CD4-positive, alpha-beta T cell treated with Interleukin-17A for 1 hour (primary cell): ENCODE measurements at regions not wholly inside any gene's neighbourhood (a gene's known extent, or its start where the extent isn't known, plus 50 kb on each side); places are given as distances from the start of the nearest gene placed in this dataset.
A peak's percentile ranks its signal among the peaks of the same experiment; 100 is the strongest.

ENCODE experiments used
- DNase-seq: peaks from one replicate; pipeline ENCODE4 v3.0.0-alpha.2; 2020

DNA sequence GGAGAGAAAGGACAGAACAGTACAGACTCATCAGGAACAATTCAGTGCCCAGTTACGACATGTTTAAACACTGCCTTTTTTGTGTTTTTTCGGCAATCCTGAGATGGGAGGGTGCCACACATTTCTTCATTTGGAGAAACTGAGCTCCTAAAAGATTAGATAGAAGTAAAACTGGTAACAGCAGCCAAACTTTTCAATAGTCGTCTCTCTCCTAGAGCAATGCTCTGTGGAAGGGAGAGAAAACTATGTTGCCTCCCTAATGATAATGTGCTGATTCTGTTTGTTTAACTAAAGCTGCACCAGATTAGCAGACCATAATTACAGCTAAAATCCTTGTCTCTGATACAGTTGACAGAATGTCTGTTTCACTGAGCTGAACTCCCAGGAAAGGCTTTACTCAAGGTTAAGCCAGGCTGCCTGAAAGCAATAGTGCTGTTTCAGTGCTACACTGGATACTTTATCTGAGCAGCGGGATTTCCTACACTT lies 76.2 kb upstream of the CXADR start:
- no peak for DNase-seq

DNA sequence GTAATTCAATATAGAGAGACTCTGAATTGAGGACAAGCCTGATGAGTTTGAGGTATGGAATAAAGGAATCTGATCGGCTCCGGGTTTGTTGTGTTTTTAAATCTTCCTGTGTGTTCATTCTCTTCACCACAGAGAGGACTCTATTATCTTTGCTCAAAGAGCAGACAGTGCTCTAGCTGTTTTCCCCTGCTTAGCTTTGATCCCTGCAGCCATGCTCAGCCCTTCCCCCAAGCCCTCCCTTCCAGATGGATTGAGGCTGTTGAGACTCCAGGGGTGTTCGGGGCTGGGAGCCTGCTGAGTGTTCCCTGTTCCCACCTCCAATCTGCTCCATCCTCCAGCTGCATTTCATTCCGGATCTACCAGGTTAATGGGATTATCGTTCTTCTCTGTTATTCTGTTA lies 74.2 kb upstream of the CXADR start:
- DNase-seq: no peak

DNA sequence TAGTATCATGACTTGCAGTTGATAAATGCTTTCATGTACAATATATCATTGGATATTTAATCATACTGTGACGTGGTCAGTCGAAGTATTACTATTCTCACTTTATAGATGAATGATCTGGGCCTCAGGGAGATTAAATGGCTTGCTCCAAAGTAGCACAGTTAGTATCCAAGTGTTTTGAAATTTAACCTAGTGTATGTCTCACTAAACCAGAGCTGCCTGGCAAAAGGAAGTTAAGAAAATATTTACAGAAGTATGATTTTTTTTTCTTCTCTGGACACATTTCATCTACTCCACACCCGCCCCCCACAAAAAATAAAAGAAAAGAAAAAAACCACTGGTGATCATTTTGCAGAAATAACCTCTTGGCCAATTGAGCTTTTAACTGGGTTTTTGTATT lies 71.9 kb upstream of the CXADR start:
- no peak for DNase-seq

DNA sequence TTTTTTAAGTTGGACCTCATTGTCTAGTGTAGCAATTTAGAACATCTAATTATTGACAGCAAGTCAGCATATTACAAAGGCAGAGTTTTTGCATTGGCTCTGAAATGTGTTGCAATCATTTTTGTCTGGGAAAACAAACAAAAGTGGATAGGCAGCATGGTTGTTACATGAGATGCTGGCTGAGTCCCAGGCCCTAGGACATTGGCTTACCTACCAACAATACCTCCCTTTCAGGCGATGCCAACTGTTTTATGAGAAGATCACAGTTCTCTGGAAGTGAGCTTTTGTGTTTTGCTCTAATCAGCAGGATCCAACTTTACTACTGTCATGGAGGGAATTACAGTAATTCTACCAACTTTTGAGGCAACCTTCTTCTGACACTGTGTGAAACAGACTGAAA lies 71.5 kb upstream of the CXADR start:
- DNase-seq: no peak

DNA sequence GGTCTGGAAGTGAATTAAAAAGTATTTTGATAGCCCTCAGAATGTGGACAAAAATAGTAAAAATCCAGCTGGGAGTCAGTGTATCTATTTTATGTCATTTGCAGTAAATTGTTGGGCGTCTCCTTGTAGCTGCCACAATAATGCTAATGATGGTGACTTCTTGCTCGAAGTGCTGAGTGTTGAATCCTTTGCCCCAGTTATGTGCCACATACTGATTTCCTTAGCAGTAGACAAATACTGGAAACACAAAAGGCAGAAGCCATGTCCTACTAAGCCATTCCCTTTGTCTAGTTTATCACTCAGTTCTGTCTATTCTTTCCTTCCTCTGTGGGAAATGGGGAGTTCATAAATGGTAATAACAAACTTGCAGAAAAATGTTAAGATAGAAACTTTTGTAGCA lies 70.7 kb upstream of the CXADR start:
- no peak for DNase-seq

DNA sequence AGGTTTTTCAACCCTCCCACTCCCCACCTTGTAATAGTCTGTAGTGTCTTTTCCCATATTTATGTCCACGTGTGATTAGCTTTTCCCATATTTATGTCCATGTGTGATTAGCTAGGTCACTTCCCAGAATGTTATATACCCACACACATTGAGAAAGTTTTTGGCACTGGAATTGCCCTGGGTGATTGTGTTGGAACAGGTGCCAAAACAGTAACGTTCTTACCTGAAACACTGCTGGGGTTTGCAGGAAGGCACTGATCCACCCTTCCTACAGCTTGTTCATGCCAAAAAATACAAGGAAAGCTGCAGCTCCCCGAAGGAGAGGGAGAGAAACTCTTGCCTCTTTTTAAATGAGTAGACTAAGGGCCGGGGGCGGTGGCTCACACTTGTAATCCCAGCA lies 68.0 kb upstream of the CXADR start:
- no peak for DNase-seq

DNA sequence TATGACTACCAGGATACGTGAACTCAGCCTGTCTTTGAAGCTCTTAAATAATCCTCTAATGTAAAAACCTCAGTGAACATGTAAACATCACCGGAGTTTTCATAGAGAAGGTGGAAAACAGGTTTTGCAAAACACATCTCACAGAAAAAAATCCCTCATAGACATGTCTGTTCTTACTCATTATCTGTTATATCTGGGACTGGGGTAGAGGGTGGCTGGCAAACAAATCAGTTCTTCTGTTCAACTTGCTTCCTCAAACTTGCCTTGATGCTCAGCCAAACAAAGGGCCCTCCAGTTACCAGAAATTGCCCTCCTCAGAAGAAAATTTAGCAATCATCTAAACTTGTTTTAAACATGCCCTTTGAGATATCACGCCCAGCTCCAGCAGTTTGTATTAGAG lies 66.1 kb upstream of the CXADR start:
- DNase-seq: no peak

DNA sequence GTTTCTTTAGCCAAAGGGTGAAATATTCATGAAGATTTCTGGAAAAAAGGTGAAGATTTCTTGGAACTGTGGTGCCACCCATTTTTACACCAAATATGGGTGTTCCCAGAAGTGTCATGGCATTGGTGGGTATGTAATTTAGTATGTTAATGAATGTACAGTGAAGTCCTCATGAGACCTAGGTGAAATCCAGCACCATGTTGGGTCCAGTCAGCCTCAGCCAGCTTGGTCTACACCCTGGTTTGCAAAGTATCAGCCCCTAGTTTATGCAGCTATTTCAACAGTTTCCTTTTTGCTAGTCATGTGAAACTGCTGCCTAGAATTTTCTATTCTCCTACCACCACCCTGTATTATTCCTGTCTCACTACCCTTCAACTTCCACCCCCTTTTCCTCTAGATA lies 63.1 kb upstream of the CXADR start:
- no peak for DNase-seq

DNA sequence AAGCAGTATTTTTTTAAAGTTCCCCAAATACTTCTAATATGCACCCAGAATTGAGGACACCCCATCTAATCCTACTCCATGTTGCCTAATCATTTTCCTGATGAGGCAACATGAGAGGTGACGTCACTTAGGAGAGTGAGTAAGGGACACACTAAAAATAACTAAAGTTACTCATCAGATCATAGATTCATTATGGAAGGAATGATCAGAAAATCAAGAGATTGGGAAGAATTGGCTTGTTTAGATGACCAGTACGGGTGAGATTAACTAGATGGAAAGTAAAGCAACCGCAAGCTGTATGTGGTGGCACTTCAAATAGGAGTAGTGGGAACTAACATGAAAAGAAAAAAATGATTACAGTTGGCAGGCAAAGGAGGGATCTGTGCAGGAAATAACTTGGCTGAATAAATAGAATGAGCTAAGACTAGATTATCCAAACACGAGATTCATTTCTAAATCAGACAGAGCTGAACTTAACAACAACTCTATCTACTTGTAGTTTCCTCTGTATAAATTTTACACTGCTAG lies 61.4 kb upstream of the CXADR start:
- no peak for DNase-seq

DNA sequence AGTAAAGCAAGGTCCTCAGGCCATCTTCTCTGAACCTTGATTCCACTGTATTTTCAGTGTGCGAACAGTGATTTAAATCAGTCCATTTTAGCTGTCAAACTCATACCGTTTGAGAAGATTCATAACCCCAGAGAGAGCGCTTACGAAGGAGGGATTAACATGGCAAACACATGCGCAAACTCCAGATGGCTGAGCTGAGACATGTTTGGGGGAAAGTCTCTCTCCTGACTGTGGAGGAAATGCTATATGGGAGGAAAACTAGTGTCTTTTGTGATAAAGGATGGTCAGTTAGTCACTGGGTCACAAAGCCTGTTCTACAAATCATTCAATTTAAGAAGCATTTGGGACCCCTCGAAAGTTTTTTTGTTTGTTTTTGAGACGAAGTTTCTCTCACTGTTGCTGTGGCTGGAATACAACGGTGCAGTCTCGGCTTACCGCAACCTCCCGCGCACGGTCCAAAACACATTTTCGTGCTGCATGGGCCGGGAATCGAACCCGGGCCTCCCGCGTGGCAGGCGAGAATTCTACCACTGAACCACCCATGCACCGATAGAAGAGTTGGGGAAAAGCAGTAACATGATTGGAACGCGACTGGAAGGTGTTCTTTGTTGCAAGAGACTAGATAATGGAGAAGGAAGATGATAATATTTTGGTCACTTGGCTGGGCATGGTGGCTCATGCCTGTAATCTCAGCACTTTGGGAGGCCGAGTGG lies 58.4 kb upstream of the CXADR start:
- DNase-seq: peak; percentile 27

DNA sequence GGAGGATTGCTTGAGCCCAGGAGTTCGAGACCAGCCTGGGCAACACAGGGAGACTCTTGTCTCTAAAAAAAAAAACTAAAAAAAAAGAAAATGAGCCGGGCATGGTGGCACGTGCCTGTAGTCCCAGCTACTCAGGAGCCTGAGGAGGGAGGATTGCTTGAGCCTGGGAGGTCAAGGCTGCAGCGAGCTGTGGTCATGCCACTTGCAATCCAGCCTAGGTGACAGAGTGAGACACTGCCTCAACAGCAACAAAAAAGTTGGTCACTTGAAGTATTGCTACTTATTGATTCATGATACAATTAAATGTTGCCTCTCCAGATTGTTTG lies 57.9 kb upstream of the CXADR start:
- DNase-seq: no peak

DNA sequence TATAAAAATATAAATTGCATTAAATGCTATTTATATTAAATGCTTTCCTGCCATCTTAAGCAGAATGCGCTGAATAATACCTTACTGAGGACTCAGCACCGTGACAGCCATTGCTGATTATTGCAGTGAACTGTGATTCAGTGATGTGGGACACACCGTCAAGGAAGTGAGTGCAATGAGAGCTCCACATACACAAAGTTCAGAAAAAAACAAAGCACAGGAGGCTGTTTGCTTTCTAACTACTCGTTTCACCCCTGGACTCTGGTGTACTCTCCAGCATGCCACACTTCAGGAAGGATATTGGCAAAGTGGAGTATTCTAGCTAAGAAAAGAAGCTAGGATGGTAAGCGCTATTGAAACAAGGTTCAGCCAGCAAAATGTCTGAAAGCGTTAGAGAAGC lies 57.4 kb upstream of the CXADR start:
- no peak for DNase-seq

DNA sequence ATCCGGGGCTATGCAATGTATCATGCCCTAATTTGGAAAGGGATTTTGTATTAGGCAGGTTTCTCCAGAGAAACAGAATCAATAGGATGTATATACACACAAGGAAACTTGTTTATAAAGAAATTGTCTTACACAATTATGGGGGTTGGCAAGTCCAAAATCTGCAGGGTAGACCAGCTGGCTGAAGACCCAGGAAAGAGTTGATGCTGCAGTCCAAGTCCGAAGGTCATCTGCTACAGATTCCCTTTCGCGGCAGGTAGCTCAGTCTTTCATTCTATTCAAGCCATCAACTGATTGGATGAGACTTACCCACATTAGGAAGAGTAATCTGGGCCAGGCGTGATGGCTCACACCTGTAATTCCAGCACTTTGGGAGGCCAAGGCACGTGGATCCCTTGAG lies 54.6 kb upstream of the CXADR start:
- no peak for DNase-seq

DNA sequence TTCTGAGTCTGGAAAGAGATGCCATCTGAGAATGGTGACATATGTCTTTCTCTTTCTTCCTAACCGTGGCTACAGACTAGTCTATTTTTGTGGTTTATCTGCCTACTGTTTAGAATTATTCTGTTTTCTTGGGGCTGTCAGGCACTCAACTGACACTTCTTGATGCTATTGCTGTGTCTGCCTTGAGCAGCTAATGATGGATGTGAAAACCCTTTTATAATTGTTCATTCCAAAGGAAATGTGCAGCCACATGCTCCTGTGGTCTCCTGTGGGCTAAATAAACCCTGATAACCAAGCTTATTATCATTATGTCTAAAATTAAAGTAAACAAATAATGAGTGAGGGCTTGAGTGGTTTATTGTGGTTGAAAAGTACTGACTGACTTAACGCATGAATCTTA lies 52.7 kb upstream of the CXADR start:
- DNase-seq: no peak

DNA sequence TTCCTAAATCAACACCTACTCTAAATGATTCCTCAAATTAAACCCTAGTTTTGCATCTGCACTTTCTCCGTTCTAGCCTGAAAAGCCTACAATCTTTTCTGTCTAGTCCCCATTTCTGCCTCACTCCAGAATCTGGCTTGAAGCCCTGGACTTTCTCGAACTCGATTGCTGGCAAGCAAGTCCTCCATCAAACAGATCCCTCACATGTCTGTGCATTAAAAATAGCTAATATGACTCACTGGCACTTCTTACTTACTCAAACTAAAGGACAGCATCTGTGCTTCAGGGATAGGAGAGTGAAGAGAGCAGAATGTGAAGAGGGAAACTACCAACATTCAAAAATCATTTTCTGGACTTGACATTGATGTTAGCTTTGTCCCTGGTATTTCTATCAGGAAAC lies 51.8 kb upstream of the CXADR start:
- DNase-seq: no peak

DNA sequence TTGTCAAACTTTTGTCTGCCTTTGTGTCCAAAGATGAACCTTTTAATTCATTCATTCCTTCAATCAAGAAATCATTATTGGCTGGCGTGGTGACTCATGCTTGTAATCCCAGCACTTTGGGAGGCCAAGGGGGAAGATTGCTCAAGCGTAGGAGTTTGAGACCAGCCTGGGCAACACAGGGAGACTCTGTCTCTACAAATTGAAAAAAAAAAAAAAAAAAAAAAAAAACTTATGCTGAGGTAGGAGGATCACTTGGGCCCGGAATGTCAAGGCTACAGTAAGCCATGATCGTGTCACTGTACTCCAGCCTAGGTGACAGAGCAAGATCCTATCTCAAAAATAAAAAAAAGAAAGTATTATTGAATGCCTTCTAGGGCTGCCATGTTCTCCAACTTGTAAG lies 51.3 kb upstream of the CXADR start:
- DNase-seq: no peak

DNA sequence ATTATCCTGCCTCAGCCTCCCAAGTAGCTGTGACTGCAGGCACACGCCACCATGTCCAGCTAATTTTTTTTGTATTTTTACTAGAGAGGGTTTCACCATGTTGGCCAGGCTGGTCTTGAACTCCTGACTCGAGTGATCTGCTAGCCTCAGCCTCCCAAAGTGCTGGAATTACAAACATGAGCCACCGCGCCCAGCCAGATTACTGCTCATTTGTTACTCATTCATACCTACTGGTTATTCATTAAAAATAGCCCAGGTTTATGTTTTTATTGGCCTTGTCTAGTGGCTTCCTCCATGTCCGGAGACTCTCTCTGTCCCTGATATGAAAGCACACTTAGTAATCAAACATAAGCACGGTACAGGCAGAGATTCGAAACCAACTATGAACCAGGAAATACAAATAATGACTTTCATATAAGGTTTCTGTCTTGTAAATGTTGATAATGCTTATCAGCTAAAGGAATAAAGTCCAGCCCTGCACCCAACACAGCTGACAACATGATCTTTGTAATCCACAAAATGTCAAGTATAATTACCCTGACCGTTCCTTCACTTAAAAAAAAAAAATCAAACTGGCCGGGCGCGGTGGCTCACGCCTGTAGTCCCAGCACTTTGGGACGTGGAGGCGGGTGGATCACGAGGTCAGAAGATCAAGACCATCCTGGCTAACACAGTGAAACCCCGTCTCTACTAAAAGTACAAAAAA lies 50.4 kb upstream of the CXADR start:
- no peak for DNase-seq
